DMS114 treated with DMSO at 0.1 percent for 48 hours (cell line): ENCODE measurements at regions not wholly inside any gene's neighbourhood (a gene's known extent, or its start where the extent isn't known, plus 50 kb on each side); places are given as distances from the start of the nearest gene placed in this dataset.

Experiments
- DNase-seq: peaks from one replicate; lab custom pipeline; 2025; ENCODE audit not compliant: unreplicated experiment; lab: John Stamatoyannopoulos, UW

DNA sequence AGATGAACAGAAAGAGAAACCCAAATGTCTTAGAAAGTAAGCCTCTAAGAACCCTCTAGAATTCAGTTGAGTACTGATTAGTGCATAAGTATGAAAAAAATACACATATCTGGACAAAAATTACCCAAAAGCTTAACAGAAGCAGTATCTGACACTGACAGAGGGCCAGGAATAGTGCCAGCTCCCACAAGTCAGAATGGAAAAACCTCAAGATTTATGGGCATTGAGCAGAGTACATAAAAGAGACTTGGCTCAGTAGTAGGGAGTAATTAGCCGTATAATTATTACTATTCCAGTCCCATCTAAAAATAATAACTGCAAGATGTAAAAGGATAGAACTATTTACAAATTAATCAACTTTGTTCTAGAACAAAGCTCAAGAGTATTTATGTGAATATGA lies 834.5 kb downstream of the FAM181B start:
- DNase-seq, result no peak

DNA sequence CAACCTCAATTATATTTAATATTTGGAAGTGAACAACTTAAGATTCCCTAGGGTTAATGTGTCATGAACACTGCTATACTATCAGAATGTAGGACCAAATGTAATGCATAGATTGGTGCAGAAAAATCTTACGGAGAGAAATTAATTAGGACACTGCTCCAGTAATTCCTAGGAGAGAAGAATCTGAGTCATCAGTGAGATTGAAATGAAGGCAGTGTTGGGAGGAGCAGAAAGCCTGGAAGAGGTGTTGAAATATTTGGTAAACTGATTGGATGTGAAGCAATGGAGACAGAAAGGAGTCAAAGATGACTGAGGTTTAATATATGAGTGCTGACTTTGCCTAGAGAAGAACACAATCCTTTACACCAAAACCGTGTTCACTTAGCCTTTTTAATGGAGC lies 836.0 kb downstream of the FAM181B start:
- no peak for DNase-seq

DNA sequence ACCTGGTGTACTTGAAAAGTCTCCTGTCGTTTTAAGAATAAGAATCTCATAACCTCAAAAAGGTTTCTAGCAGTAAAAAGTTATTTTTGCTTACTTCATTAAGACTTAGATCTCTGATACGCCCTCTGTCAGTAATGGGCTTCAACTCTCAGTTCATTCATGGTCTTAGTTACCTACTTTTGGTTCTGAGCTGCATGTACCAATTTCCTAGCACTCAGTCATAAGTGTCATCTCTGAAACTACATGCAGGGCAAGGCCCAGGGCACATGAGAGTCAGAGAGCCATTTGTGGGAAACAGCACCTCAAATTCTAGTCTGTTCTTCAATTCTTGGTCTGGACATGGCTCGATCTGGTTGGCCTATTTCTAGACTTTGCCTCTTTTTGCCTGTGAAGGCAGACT lies 838.4 kb downstream of the FAM181B start:
- no peak for DNase-seq

DNA sequence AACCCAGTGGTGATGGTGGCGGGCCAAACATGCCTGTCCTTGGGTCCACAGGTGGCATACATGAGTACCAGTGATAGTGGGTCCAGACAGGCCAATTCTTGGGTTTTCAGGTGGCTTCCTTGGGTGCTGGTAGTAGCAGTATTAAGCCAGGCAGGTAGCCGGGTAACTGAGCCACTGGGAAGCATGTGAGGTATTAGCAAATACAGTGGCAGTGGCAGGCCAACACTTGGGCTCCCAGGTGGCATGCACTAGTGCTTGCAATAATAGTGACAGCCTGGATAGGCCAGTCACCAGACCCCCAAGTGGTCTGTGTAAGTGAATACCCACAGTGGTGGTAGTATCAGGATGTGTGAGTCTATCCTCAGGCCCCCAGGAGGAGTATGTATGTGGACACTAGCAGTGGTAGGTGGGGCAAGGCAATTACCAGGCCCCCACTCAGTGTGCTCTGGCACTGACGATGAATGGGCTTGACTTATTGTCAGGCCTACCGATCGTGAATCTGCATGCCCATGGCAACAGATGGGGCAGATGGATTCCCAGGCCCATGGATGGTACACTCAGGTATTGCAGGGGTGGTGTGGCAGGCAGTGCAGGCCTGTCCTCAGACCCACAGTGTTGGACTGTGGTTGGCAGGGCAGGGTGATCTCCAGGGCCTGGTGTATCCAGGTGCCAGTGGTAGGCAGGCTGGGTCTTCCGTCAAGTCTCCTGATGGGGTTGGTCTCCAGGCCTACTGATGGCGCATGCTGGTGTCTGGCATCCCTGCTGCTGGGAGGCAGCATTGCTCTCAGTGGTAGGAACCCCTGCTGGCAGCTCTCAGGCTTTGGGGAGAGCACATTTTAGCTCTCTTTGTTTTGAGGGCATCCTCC lies 840.7 kb downstream of the FAM181B start:
- DNase-seq, result no peak

DNA sequence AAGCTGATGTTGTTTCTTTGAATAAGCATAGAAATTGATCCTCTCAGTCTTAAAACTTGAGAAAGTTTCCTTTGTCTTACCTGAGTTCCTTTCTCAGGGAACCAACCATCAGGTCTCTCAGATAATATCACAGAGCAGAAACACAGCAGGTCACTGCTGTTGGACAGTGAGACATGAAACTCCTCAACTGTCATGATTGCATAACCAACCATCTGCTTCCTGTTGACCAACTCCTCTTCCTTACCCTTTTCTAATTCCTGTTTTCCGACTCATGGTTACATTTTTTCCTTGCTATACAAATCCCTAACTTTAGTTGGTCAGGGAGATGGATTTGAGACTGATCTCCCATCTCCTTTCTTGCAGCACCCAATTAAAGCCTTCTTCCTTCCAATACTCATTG lies 845.3 kb downstream of the FAM181B start:
- DNase-seq, result no peak

DNA sequence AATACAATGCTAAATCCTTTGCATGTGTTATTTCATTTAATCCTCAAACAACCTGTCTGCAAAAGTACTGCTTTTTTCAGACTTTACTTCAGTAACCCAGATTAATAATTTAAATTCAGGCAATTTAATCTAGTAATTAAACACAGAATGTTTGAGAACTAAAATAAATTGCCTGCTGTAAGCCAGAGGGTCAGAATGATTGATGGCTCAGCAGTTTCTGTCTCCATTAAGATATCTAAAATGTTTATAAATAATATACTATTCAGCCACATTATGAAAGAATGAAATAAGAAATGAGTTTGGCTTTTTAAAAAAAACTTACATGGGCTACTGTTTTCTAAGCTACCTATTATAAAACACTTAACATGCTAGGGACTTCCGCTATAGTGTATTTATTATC lies 846.0 kb downstream of the FAM181B start:
- DNase-seq, result no peak

DNA sequence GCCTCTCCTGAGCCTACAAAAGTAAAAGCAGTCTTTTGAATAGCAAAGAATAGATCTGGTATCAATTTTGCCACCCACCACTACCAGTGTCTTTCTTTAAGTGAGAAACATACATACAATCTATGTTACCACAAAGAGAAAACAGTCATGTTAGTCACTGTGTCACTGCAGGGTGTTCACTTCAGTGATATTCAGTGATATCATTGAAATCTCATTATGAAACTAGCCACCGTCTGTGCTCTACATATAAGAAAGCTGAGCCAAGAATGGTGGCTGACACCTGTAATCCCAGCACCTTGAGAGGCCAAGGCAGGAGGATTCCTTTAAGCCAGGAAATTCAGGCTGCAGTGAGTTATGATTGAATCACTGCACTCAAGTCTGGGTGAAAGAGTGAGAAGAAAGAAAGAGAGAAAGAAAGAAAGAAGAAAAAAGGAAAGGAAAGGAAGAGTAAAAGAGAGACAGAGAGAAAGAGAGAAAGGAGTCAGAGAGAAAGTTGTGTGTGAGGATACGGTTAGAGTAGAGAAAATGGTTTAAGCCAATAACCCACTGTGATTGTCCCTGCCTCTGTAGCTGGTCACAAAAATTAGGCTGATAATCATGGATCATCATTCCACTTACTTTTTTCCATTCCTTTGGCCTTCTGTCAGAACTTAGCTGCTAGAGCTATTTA lies 847.1 kb downstream of the FAM181B start:
- DNase-seq, result no peak

DNA sequence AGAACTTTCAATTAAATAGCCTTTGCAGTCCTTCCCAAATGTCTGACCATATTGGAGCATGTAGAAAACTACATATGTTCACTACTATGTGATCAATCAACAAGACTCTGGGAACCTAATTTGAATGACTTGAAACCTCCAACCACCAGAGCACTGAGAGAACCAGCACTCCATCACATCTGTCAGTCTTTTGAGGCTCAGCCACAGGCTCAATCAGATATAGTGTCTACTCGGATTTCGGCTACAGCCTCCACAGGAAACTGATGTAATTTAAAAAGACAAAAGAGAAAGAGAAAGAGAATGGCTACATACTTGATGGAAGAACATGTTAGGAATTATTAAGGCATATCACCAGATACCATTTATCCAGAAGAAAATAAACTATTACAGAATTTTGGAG lies 859.0 kb downstream of the FAM181B start:
- DNase-seq, result no peak

DNA sequence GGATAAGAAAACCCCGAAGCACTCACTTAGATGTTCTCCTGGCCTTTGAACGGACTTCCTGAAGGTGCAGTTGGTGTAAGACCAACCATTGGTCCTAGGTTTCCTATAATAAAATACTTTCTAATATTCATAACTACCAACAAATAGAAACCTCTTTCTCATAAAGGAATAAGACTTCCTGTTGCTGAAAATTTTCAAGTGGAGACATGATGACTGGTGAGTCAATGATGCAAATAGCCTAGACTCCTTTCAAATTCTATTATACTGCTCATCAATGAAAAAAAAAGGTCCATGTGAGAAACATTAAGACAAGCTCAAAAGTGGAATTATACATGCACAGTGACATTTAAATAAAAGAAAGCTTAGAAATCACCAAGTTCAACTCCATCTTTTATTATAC lies 862.8 kb downstream of the FAM181B start:
- DNase-seq, result no peak

DNA sequence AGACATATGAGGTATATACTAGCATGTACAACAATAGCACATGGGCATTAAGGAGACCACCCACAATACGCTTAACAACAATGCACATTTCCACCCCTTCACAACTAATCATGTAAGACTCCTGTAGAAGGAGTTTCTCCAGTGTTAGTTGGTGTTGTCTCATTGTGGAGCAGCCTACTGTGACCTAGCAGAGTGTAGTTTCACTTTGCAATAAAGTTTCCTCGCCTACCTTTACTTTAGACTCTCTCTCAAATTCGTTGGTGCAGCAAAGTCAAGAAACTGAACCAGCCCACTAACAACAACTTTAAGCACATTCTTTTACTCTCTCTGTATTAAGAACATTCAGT lies 863.6 kb downstream of the FAM181B start:
- no peak for DNase-seq

DNA sequence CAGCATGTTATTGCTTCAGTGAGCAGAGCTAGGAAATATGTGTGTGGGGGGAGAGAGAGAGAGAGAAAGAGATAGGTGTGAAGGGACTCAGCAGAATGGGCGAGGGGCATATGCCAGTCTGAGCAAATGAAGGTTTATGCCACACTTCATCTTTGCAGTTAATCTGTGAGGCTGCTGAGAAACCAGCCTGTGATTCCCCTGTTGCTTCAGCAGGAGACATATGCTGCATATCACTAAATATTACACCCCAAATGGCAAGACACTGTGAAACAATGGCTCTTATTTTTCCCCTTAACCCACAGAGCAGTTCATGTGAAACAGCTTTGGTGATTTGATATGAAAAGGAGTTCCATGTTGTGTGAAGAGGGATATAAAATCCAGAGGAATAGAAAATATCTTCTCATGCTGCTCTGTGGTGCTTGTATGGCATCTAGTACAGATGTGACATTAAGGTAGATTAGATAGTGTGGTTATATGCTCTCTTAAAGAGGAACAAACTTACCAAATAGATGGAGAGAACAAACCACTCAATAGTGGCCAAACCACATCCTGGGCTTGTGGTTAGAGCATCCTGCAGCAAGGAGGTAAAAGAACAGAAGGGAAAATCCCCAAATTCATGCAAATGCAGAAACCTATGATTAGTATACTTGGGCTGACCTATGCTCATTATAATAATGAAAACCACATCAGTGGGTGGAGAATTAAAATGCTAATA lies 864.2 kb downstream of the FAM181B start:
- no peak for DNase-seq

DNA sequence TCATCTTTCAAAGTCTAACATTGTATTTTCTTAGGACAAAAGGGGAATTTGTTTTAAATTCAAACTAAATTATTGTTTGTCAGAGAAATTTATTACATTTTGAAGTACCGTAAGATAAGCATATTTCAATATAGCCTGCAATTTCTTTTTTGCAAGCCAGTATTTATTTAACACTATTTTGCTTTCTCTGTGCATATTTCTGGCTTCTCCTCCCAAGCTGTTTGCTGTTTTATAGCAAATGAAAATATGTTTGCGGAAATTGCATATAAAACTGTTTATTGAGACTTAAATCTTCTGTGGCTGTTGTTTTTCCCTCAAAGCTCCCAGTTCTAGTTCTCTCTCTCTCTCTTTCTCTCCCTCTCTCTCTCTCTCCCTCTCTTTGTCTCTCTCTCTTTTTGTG lies 866.8 kb downstream of the FAM181B start:
- DNase-seq, result no peak

DNA sequence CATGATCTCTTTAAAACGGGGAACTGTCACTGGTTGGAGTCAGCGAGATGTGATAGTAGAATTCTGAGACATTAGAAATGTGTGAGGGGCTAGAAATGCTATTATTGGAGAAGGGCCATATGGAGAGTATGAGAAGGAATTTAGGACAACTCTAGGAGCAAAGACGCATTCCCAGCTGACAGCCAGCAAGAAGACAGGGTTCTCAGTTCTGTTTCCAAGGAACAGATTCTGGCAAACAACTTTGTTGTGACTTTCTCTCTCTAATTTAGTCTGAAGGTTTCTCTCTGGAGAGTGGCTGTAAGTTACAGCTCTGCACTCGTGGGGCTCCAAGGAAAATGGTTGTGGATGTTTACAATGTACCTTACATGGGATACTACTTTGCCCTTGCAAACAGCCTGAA lies 876.3 kb downstream of the FAM181B start:
- no peak for DNase-seq

DNA sequence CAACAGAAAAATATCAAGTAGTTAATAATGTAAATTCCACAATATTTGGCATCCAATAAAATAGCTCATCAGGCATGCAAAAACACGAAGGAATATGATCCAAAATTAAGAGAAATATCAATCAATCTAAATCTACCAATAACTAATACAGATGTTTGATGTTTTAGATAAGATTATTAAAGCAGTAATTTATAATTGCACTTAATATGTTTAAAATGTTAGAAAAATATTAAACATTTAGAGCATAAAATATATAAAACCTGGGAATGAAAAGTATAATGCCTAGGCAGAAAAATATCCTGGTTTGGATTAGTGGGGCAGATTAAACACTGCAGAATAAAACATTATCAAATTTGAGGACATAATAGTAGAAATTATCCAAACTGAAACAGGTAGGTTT lies 879.9 kb downstream of the FAM181B start:
- no peak for DNase-seq

DNA sequence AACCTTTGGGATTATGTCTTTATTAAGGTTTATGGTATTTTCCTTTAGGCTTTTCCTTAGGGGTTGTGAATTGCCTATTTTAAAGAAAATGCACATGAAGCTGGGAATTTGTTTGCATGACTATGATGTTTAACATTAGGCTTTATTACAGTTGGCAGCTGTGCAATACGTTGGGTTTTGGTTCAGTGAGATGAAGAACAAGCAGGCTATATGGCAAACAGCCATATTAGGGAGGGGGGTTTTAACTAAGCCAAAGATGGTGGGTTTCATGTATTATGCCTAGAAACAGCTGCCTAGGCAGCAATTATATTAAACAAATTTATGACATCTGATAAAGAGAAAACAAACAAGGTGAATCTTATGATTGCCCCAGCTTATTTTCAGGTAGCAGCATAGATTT lies 880.8 kb downstream of the FAM181B start:
- no peak for DNase-seq

DNA sequence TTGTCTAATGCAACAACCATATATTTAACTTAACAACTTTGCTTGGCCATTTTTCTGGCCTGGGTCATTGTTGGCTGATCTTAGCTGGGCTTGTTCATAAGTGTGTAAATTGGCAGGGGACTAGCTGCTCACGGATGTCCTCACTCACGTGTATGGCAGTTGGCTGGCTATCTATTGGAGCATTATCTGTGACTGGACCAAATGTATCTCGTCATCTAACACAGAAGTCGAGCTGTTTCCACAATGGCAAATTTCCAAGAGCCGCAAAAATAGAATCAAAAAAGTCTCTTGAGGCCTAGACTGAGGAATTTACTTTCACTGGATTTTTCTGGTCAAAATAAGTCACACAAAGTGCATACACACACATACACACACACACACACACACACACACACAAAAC lies 893.3 kb downstream of the FAM181B start:
- DNase-seq, result no peak

DNA sequence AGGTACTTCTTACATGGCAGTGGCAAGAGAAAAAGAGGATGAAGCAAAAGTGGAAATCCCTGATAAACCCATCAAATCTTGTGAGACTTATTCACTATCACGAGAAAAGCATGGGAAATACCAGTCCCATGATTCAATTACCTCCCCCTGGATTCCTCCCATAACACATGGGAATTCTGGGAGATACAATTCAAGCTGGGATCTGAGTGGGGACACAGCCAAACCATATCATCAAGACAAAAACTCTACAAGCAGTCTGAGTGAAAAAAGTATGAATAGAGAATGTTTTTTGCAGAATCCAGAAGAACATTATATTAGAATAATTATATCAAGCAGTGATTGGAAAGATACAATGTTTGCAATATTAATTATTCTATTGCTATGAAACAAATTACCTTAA lies 893.7 kb downstream of the FAM181B start:
- DNase-seq, result no peak

DNA sequence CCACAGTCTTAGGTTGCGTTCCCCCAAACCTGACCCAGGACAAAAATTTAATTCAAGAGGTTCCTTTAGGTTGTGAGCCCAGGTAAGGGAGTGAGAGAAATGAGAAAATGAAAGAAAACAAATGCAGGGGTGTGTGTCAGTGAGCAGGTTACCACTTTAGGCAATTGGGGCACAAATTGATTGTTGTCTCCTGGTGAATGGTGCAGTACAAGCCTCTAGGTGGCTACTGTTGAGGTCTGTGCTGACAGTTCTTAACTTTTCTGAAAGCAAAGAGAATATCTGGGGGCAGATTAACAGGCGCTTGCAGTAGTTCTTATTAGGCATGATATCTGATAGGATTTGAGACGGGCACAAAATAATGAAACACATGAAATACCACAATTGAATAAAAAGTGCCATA lies 894.6 kb downstream of the FAM181B start:
- no peak for DNase-seq

DNA sequence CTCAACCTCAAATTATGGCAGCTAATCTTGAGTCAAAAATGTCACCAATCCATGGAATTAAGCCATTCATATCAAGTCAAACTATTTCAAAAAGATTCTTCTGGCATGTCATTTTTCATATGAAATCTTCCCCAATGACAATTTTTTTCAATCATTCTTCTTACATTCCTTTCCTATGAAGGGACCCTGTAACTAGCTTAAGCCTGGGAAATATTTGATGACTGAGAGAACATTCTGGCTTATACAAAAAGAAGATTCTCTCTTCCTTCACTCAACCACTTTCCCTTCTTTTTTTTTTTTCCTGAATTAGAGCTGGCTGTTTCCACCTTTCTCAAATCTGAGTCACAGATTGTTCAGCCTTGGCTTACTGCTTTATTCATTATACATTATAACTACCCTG lies 903.7 kb downstream of the FAM181B start:
- DNase-seq, result no peak

DNA sequence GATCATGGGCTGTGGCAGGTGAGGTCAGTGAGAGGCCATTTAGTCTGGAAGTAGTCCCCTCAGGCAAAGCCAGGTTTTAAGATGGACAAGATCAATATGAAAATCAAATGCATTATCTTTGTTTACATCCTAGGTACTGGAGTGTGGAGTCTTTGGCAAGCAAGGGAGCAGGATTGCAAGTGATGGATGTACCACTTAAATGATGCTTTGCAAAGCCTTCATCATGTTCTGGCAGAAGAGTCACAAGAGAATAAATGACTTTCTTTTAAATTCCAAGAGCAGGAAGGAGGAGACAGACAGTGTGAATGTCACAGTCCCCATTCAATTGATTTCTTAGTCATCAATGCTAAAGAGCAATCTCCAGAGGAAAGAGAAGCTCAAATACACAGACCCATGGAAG lies 908.3 kb downstream of the FAM181B start:
- no peak for DNase-seq

DNA sequence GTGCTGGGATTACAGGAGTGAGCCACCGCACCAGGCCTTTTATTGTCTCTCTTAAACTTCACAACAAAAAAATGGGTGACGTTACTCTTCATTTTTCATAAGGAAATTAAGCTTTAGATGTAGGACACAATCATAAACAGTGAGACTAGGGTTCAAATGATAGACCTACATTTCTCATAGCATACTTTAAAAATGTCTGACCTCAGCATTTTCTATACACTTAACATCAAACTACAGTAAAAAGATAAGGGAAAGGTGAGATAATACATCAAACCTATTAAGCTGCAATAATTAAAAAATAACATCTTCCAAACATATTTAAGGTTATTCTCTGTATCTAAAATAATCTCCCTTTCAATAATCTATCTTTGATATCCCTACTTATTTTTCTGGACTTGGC lies 914.2 kb downstream of the FAM181B start:
- no peak for DNase-seq

DNA sequence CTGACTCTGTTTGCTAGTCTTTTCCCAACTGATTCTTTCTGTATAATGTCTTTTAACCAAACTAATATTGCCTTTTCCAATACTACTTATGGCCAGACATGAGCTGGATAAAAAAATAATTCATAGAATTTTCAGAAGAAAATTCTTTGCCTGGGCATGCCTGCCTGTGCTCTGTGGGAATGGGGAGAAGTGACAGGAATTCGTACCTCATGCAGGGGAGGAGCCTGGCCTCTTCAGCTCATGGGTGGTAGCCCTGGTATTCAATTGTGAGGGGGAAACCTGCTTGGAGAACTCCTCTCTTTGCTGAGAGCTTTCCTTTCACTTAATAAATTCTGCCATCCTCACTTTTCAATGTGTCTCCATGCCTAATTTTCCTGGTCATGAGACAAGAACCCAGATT lies 928.8 kb downstream of the FAM181B start:
- DNase-seq, result no peak
